HepG2 (cell line): ENCODE measurements at regions not wholly inside any gene's neighbourhood (a gene's known extent, or its start where the extent isn't known, plus 50 kb on each side); places are given as distances from the start of the nearest gene placed in this dataset.

Source experiments
- ATAC-seq: fragments of 200-7000 bp; cut with Tn5 transposase; 3 replicates; pipeline ENCODE4 v1.9.1; 2020; ENCODE audit warnings: mild to moderate bottlenecking, moderate library complexity
- BruUV-seq: library from RNA; stranded (reverse); fragments of 400-500 nt; replicated peaks from 2 replicates; lab custom pipeline; 2021; lab: Mats Ljungman, UMichigan
- CTCF ChIA-PET: fragments of 300-600 bp; formaldehyde crosslinking; extraction: SDS; loops from one replicate; lab custom pipeline; 2021; ENCODE audit warnings: low total read pairs, inconsistent platforms, low intra/inter-chr PET ratio; lab: Yijun Ruan, JAX
- POLR2A ChIA-PET: fragments of 350-600 bp; sonication (Branson Sonifier 250); formaldehyde crosslinking; loops from one replicate; lab custom pipeline; 2020; ENCODE audit warnings: antibody characterized with exemption, inconsistent platforms; lab: Yijun Ruan, JAX
- DNase-seq: peaks from one replicate; pipeline ENCODE4 v3.0.0-alpha.2; 2015; ENCODE audit warnings: low spot score
- FAIRE-seq: peaks from 3 replicates; lab custom pipeline; 2011; peaks lifted over from hg19 to GRCh38; lab: Jason Lieb, UNC
- H2AFZ ChIP-seq: one replicate; pipeline ENCODE4 v1.6.1; 2011; ENCODE audit warnings: low read length, inconsistent platforms
- H3K27ac ChIP-seq: fragments of 300-600 bp; 3 replicates; pipeline ENCODE4 v1.8.0; 2011; ENCODE audit warnings: mixed run types, mild to moderate bottlenecking, mixed read lengths, low read length, inconsistent platforms; ENCODE audit not compliant: insufficient read depth; ENCODE audit errors: extremely low read length
- H3K27me3 ChIP-seq, 2 experiments: fragments of 200-600 bp in 1 of 2; 2 replicates in 1 of 2; 3 replicates in 1 of 2; pipeline versions ENCODE4 v1.6.0 to v1.8.0; 2011; ENCODE audit warnings: low read length in 2 of 2, mild to moderate bottlenecking in 2 of 2, moderate library complexity in 2 of 2, inconsistent platforms in 1 of 2; ENCODE audit not compliant: insufficient read depth in 2 of 2, control insufficient read depth in 1 of 2
- H3K36me3 ChIP-seq, 2 experiments: fragments of 200-600 bp in 1 of 2; replicated peaks in 1 of 2; 2 replicates in 1 of 2; 3 replicates in 1 of 2; pipeline versions ENCODE4 v1.5.1 to v1.8.0; 2011; ENCODE audit warnings: low read length in 2 of 2, inconsistent platforms in 1 of 2; ENCODE audit not compliant: insufficient read depth in 2 of 2, control insufficient read depth in 1 of 2
- H3K4me1 ChIP-seq: 2 replicates; pipeline ENCODE4 v1.5.1; 2012; ENCODE audit warnings: low read length, inconsistent platforms; ENCODE audit not compliant: insufficient read depth
- H3K4me2 ChIP-seq: 2 replicates; pipeline ENCODE4 v1.6.0; 2011; ENCODE audit warnings: low read depth, low read length, inconsistent platforms
- H3K4me3 ChIP-seq, 3 experiments: fragments of 200-600 bp in 1 of 3; sonication (generic), shearing (Covaris generic) in 1 of 3; replicated peaks in 1 of 3; 2 replicates each; pipeline ENCODE4 v1.5.1; 2011 to 2016; ENCODE audit warnings: low read length in 3 of 3, inconsistent platforms in 2 of 3, low read depth in 2 of 3, mild to moderate bottlenecking in 2 of 3, control low read depth in 1 of 3, mixed read lengths in 1 of 3; ENCODE audit not compliant: insufficient read depth in 1 of 3
- H3K79me2 ChIP-seq: one replicate; pipeline ENCODE4 v1.6.1; 2011; ENCODE audit warnings: low read length, inconsistent platforms; ENCODE audit not compliant: insufficient read depth
- H3K9ac ChIP-seq: 2 replicates; pipeline ENCODE4 v1.6.0; 2011; ENCODE audit warnings: mild to moderate bottlenecking, low read depth, low read length, inconsistent platforms; ENCODE audit not compliant: insufficient read depth
- H3K9me3 ChIP-seq: 2 replicates; pipeline ENCODE4 v1.5.1; 2012; ENCODE audit warnings: mild to moderate bottlenecking, low read length
- H4K20me1 ChIP-seq: 2 replicates; pipeline ENCODE4 v1.6.0; 2011; ENCODE audit warnings: inconsistent platforms, mild to moderate bottlenecking, low read length, moderate library complexity; ENCODE audit not compliant: insufficient read depth
- EHMT2 ChIP-seq: fragments of 200-600 bp; sonication (generic); IDR thresholded peaks from 2 replicates; pipeline ENCODE4 v1.7.0; 2017; ENCODE audit warnings: antibody characterized with exemption, low read depth, low read length, borderline replicate concordance
- KAT2B ChIP-seq: fragments of 150-350 bp; IDR thresholded peaks from 2 replicates; pipeline ENCODE4 v1.6.1; 2014; ENCODE audit warnings: low read depth, low read length, borderline replicate concordance
- STAG1 ChIP-seq: sonication (generic); formaldehyde crosslinking; IDR thresholded peaks from 2 replicates; pipeline ENCODE4 v1.4.0; 2020; ENCODE audit warnings: missing genetic modification reagents
- THYN1 ChIP-seq: sonication (generic); formaldehyde crosslinking; IDR thresholded peaks from 2 replicates; pipeline ENCODE4 v1.8.1; 2023; ENCODE audit warnings: low read depth, mild to moderate bottlenecking, moderate library complexity, missing genetic modification reagents, borderline replicate concordance
- ZMAT3 ChIP-seq: sonication (generic); formaldehyde crosslinking; conservative IDR thresholded peaks from 2 replicates; pipeline ENCODE4 v1.7.0; 2021; ENCODE audit warnings: missing genetic modification reagents
- ZNF557 ChIP-seq: sonication (generic); formaldehyde crosslinking; IDR thresholded peaks from 2 replicates; pipeline ENCODE4 v1.4.0; 2020; ENCODE audit warnings: missing genetic modification reagents
- ZNF589 ChIP-seq: sonication (generic); formaldehyde crosslinking; conservative IDR thresholded peaks from 2 replicates; pipeline ENCODE4 v1.8.0; 2022; ENCODE audit warnings: mild to moderate bottlenecking, moderate library complexity, missing genetic modification reagents
- ZNF766 ChIP-seq: sonication (generic); formaldehyde crosslinking; IDR thresholded peaks from 2 replicates; pipeline ENCODE4 v1.5.0; 2020; ENCODE audit warnings: missing genetic modification reagents, borderline replicate concordance
- WGBS: methylation state at CpG from one replicate; pipeline ENCODE4 v1.1.6; 2017; ENCODE audit warnings: low lambda C conversion rate; 5-methylcytosine and 5-hydroxymethylcytosine counted together
- in situ Hi-C: cut with HindIII; loops from 2 replicates; pipeline ENCODE4 v1.10.0; 2017; ENCODE audit warnings: low pct_unique_long_range_greater_than_20kb; ENCODE audit not compliant: extremely low pct_ligation_motif_present
- intact Hi-C: fragments of 100-400 bp; cut with micrococcal nuclease; formaldehyde crosslinking; loops from one replicate; pipeline ENCODE4 v1.10.0; 2022; ENCODE audit not compliant: unreplicated experiment
- TF ChIP-seq, protein P1 (sequence below): sonication (generic); formaldehyde crosslinking; IDR thresholded peaks from 2 replicates; pipeline ENCODE4 v1.5.0; 2020; ENCODE audit warnings: mild to moderate bottlenecking, missing genetic modification reagents, moderate library complexity
- TF ChIP-seq, protein P2 (sequence below): sonication (generic); formaldehyde crosslinking; IDR thresholded peaks from 2 replicates; pipeline ENCODE4 v1.9.0; 2021; ENCODE audit warnings: missing genetic modification reagents, borderline replicate concordance
- TF ChIP-seq, protein P3 (sequence below): sonication (generic); formaldehyde crosslinking; IDR thresholded peaks from 2 replicates; pipeline ENCODE4 v1.4.0; 2020; ENCODE audit warnings: mild to moderate bottlenecking, missing genetic modification reagents

DNA sequence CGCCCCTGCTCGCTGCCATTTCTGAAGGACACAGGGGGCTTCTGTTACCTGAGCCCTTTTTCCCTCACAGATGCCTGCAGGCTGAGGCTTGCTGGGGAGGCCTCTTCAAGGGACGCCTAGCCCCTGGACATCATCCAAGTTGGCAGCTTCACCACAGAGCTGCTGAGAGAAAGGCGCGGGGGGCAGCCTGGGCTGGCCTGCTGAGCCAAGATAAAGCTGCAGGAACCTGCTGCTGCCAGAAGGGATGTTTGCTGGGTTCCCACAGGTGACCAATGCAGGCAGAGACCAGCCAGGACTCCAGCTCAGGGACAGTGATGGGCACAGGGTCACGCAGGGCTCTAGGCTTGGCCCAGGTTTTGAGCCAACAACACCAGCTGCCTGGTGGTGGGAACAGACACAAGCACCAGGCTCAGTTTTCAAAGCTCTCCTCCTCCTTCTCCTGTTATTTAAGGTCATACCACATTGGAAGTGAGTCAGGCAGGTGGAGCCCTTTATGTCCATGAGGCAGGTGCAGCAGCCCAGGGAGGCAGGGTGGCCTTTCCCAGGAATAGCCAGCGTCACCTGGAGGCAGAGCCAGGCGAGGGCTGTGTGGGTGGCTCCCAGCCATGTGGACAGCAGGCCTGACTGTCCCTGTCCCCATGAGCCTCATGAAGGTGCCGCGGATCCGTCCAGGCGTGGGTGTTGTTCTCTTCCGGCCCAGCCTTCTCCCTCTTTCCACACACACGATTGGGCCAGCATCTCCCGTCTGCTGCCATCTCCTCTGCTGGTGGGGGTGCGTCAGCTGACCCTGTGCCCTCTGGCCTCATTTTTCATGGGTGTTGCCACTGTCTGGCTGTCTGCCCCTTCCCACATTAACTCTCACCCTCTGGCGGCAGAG lies 515.5 kb upstream of the MYT1L start:
- ATAC-seq (peak; percentile 27; the same call in 2 of the 3 replicates), FAIRE-seq (no peak), DNase-seq (no peak)
- ChIA-PET POLR2A (no interaction called here), CTCF (no interaction called here)
- Histone ChIP-seq H3K79me2 (no peaks in the 10 kb centered on the region), H4K20me1 (no peaks in the 10 kb centered on the region), H3K27ac (no peak overlapping the region), H3K9ac (no peak overlapping the region), H3K36me3 (no peaks in the 10 kb centered on the region), H3K9me3 (no peaks in the 10 kb centered on the region), H3K4me1 (no peaks in the 10 kb centered on the region), H3K4me2 (no peak overlapping the region), H3K27me3 (peaks cover 4 to 24% of the 10 kb centered on the region in 2 experiments; a peak in 3 of 5 replicates), H3K4me3 (no peak overlapping the region), H2AFZ (no peak overlapping the region)
- in situ Hi-C loops, result no loop called here
- TF ChIP-seq ZNF766 (CRISPR knock-in tag), result no peak
- TF ChIP-seq, protein P1, sequence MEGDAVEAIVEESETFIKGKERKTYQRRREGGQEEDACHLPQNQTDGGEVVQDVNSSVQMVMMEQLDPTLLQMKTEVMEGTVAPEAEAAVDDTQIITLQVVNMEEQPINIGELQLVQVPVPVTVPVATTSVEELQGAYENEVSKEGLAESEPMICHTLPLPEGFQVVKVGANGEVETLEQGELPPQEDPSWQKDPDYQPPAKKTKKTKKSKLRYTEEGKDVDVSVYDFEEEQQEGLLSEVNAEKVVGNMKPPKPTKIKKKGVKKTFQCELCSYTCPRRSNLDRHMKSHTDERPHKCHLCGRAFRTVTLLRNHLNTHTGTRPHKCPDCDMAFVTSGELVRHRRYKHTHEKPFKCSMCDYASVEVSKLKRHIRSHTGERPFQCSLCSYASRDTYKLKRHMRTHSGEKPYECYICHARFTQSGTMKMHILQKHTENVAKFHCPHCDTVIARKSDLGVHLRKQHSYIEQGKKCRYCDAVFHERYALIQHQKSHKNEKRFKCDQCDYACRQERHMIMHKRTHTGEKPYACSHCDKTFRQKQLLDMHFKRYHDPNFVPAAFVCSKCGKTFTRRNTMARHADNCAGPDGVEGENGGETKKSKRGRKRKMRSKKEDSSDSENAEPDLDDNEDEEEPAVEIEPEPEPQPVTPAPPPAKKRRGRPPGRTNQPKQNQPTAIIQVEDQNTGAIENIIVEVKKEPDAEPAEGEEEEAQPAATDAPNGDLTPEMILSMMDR (CRISPR knock-in tag), result 0 out of 2 replicates have a peak, but pooled peaks have one; percentile 16
- intact Hi-C loops, result no loop called here
- WGBS, result 52% methylated on average over 17 of the region's 17 CpGs
- no TSS peak for BruUV-seq

DNA sequence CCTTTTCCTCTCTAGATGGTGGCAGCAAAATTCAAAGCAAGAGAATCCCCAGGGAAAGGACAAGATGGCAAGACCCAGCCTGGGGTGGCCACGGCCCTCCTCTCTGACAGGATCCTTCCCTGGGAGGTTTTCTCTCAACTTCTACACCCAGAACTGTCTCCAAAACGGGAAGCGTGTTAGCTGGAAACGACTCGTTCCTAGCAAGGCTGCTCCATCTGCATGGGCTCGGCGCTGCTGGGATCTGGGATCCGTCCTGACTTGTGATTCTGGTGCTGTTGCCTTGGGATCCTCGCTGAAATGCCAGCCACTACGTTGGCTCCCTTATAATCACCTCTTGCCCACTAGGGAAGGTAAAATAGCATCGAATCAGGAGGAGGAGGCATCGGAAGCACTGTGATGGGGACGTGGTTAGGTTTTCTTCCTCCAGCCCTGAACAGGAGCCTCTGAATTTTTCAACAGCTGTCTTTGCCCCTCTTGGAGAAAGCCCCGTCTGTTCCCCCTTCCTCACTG lies 514.8 kb upstream of the MYT1L start:
- DNase-seq (no peak), ATAC-seq (no peak), FAIRE-seq (no peak)
- H3K27ac ChIP-seq, result no peak overlapping the region
- ChIA-PET POLR2A (no interaction called here), CTCF (no interaction called here)
- no peaks in the 10 kb centered on the region for H3K36me3 ChIP-seq
- in situ Hi-C loops (no loop called here), intact Hi-C loops (no loop called here)
- H3K9me3 ChIP-seq, result no peaks in the 10 kb centered on the region
- no TSS peak for BruUV-seq
- no peaks in the 10 kb centered on the region for H3K79me2 ChIP-seq
- H2AFZ ChIP-seq, result no peak overlapping the region
- H3K4me2 ChIP-seq, result no peak overlapping the region
- no peak overlapping the region for H3K9ac ChIP-seq
- H3K4me3 ChIP-seq, result no peak overlapping the region
- H3K27me3 ChIP-seq, result peaks cover 4 to 21% of the 10 kb centered on the region in 2 experiments; a peak in 3 of 5 replicates
- no peaks in the 10 kb centered on the region for H3K4me1 ChIP-seq
- WGBS, result 14% methylated on average over 12 of the region's 14 CpGs
- no peaks in the 10 kb centered on the region for H4K20me1 ChIP-seq
- TF ChIP-seq ZNF557 (CRISPR knock-in tag) (no peak), KAT2B (no peak), ZNF766 (CRISPR knock-in tag) (no peak), ZNF589 (CRISPR knock-in tag) (no peak), EHMT2 (no peak), STAG1 (no peak), ZMAT3 (CRISPR knock-in tag) (no peak), THYN1 (CRISPR knock-in tag) (no peak)
- TF ChIP-seq, protein P2, sequence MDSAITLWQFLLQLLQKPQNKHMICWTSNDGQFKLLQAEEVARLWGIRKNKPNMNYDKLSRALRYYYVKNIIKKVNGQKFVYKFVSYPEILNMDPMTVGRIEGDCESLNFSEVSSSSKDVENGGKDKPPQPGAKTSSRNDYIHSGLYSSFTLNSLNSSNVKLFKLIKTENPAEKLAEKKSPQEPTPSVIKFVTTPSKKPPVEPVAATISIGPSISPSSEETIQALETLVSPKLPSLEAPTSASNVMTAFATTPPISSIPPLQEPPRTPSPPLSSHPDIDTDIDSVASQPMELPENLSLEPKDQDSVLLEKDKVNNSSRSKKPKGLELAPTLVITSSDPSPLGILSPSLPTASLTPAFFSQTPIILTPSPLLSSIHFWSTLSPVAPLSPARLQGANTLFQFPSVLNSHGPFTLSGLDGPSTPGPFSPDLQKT (CRISPR knock-in tag), result no peak
- TF ChIP-seq, protein P3, sequence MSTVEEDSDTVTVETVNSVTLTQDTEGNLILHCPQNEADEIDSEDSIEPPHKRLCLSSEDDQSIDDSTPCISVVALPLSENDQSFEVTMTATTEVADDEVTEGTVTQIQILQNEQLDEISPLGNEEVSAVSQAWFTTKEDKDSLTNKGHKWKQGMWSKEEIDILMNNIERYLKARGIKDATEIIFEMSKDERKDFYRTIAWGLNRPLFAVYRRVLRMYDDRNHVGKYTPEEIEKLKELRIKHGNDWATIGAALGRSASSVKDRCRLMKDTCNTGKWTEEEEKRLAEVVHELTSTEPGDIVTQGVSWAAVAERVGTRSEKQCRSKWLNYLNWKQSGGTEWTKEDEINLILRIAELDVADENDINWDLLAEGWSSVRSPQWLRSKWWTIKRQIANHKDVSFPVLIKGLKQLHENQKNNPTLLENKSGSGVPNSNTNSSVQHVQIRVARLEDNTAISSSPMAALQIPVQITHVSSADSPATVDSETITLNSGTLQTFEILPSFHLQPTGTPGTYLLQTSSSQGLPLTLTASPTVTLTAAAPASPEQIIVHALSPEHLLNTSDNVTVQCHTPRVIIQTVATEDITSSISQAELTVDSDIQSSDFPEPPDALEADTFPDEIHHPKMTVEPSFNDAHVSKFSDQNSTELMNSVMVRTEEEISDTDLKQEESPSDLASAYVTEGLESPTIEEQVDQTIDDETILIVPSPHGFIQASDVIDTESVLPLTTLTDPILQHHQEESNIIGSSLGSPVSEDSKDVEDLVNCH (CRISPR knock-in tag), result no peak
